ENCODE measurements at regions not wholly inside any gene's neighbourhood (a gene's known extent, or its start where the extent isn't known, plus 50 kb on each side); places are given as distances from the start of the nearest gene placed in this dataset.
A peak's percentile ranks its signal among the peaks of the same experiment; 100 is the strongest.

- no peak for DNase-seq (ENCODE audit: low read depth, low spot score)
- in situ Hi-C loops (cut with HindIII; ENCODE audit: low sequenced_read_pairs) = no loop called here
- H3K4me3 ChIP-seq (ENCODE audit: low read depth, low read length) = no peak overlapping the region
- TF ChIP-seq CTCF (IDR thresholded peaks at IDR 0.05; ENCODE audit: low read depth, low read length) = no peak
Measured at GRCh38 chr20:22916021-22916842, 118.9 kb upstream of the SSTR4 start.

GRCh38 chr20:22918286-22918983, 116.7 kb upstream of the SSTR4 start:
- in situ Hi-C loops (cut with HindIII; ENCODE audit: low sequenced_read_pairs) = no loop called here
- DNase-seq (ENCODE audit: low read depth, low spot score) = no peak
- H3K4me3 ChIP-seq (ENCODE audit: low read depth, low read length) = no peak overlapping the region
- no peak for TF ChIP-seq CTCF (IDR thresholded peaks at IDR 0.05; ENCODE audit: low read depth, low read length)

GRCh38 chr20:22920898-22921297, 114.2 kb upstream of the SSTR4 start:
- in situ Hi-C loops (cut with HindIII; ENCODE audit: low sequenced_read_pairs) = no loop called here
- H3K4me3 ChIP-seq (ENCODE audit: low read depth, low read length) = no peak overlapping the region
- DNase-seq (ENCODE audit: low read depth, low spot score) = no peak
- no peak for TF ChIP-seq CTCF (IDR thresholded peaks at IDR 0.05; ENCODE audit: low read depth, low read length)

GRCh38 chr20:22921595-22922421, 113.3 kb upstream of the SSTR4 start:
- in situ Hi-C loops (cut with HindIII; ENCODE audit: low sequenced_read_pairs) = no loop called here
- TF ChIP-seq CTCF (IDR thresholded peaks at IDR 0.05; ENCODE audit: low read depth, low read length) = no peak
- DNase-seq (ENCODE audit: low read depth, low spot score) = peak; percentile 38
- no peak overlapping the region for H3K4me3 ChIP-seq (ENCODE audit: low read depth, low read length)

GRCh38 chr20:22922987-22923386, 112.1 kb upstream of the SSTR4 start:
- in situ Hi-C loops (cut with HindIII; ENCODE audit: low sequenced_read_pairs) = no loop called here
- DNase-seq (ENCODE audit: low read depth, low spot score) = no peak
- TF ChIP-seq CTCF (IDR thresholded peaks at IDR 0.05; ENCODE audit: low read depth, low read length) = no peak
- no peak overlapping the region for H3K4me3 ChIP-seq (ENCODE audit: low read depth, low read length)

- in situ Hi-C loops (cut with HindIII; ENCODE audit: low sequenced_read_pairs) = no loop called here
- no peak for DNase-seq (ENCODE audit: low read depth, low spot score)
- H3K4me3 ChIP-seq (ENCODE audit: low read depth, low read length) = no peak overlapping the region
- no peak for TF ChIP-seq CTCF (IDR thresholded peaks at IDR 0.05; ENCODE audit: low read depth, low read length)
Measured at GRCh38 chr20:22924046-22924737, 110.9 kb upstream of the SSTR4 start.

Measured in astrocyte of the spinal cord (primary cell).